GM12873 (cell line): ENCODE measurements at regions not wholly inside any gene's neighbourhood (a gene's known extent, or its start where the extent isn't known, plus 50 kb on each side); places are given as distances from the start of the nearest gene placed in this dataset.

Experiments
- TF ChIP-seq, protein P1 (sequence below): IDR thresholded peaks from 2 replicates; pipeline ENCODE4 v1.5.1; 2012; ENCODE audit warnings: low read depth, mild to moderate bottlenecking, moderate library complexity, low read length, control low read depth; ENCODE audit not compliant: insufficient read depth; ENCODE audit errors: missing control alignments

DNA sequence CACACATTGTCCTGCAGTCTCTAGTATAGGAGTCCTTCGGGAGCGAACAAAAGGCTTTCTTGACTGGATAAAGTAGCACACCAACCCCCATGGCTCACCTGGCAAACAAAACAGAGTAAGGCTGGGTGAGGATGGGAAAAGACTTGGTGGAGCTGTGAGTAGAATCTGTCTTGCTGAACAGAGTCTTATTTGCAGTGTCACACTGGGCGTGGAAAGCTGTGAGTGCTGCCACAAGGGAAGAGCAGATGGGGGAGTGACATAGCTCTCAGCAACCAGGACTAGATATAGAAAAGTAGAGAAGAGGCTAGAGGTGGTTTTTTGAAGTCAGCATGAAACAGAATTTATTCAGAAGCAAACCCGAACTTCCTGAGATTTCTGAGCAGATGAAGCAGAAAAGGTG is 137.2 kb upstream of the ESX1 start:
- TF ChIP-seq, protein P1, sequence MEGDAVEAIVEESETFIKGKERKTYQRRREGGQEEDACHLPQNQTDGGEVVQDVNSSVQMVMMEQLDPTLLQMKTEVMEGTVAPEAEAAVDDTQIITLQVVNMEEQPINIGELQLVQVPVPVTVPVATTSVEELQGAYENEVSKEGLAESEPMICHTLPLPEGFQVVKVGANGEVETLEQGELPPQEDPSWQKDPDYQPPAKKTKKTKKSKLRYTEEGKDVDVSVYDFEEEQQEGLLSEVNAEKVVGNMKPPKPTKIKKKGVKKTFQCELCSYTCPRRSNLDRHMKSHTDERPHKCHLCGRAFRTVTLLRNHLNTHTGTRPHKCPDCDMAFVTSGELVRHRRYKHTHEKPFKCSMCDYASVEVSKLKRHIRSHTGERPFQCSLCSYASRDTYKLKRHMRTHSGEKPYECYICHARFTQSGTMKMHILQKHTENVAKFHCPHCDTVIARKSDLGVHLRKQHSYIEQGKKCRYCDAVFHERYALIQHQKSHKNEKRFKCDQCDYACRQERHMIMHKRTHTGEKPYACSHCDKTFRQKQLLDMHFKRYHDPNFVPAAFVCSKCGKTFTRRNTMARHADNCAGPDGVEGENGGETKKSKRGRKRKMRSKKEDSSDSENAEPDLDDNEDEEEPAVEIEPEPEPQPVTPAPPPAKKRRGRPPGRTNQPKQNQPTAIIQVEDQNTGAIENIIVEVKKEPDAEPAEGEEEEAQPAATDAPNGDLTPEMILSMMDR, result no peak

DNA sequence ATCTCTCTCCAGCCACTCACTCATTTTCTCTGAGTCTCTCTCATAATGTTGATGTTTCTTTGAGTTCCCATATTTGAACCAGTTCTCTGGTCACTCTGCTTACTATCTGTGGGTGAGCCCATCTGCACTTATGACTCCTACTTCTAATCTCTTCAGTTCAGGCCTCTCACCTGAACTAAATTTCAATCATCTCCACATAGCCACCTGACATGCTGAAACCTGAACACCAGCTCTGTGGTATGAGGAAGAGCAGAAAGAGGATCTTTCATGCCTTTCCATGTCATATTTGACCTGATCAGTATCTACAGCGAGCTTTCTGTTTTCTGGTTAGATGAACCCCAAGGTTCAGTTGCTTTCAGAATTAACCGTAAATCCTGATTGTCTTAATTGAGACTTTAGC is 122.2 kb upstream of the ESX1 start:
- TF ChIP-seq, protein P1, result no peak

DNA sequence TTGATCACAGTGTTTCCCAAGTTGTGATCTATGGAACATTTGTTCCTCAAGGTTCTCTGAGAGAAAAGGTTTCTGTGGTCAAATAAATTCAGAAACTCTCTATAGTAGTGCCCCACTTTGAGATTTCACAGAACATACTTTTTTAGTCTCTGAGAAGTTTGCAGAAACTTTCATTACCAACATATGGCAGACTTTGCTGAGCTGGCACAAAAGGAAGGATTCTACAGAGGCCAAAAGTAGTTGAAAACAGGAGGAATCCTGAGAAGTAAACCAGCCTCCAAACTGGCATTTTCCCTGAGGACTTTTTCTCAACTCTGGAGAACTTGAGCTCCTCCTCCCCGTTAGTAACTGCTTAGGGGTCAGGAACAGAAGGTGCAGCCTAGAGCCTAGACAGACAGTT is 117.8 kb upstream of the ESX1 start:
- TF ChIP-seq, protein P1, result no peak

DNA sequence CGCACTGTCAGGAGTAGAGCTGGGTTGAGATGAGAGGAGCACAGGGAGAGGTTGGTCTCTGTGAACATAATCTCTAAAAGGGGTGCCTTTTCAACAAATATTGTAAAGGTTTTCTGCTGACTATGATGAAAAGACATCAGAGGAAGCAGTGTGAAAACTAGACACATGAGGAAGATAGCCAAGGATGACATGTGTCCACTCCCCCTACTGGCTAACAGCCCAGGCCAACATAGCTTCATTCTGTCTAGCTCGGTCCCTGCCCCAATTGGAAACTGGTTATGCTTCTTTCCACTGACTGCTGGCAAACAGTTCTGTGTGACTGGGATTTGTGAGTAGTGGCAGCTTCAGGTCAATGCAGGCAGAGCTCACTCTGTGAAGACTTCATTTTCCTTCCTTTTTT is 115.4 kb upstream of the ESX1 start:
- TF ChIP-seq, protein P1, result peak; percentile 26

DNA sequence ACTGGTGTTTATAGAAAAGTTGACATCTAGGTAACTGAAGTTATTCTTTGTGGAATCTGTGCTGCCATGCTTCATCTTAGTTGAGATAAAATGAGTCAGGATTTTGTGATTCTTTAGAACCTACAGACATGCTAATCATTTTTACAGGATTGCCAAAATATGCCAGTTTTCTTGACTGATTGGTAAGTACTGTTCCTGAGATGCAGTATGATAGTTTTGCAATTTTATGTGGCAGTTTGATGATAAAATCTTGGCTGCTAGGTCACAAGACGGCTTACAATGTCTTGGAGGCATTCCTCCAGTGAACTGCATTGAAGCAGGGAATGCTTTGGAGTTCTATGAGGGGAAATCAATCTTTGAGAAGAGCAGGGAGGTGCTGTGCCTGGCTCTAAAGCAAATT is 104.4 kb upstream of the ESX1 start:
- TF ChIP-seq, protein P1, result no peak

DNA sequence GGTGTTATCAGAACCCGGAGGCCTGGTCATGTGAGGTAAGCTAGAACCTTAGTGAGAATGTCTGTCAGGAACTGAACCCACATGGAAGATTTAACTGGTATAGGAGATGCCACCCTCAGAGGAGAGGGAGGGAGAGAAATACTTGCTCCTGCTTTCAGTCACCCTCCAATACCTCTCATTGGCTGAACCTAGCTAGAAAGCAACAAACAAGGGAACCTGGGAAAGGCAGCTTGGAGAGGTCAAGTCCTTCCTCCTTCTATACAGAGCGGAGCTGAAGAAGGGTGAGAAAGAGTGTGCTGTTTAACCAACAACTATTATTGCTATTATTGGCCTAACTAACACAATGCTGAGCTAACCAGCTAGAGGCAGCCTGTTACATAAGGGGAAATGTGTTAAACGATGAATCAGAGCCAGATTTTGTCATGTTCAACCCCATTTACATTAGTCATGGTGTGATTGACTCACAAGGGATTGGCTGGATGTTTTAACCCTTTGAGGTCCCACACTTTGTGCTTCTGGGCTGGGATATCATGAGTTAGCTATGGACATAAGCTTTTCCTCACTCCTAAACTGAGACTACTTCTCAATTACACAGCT is 96.5 kb upstream of the ESX1 start:
- TF ChIP-seq, protein P1, result no peak

DNA sequence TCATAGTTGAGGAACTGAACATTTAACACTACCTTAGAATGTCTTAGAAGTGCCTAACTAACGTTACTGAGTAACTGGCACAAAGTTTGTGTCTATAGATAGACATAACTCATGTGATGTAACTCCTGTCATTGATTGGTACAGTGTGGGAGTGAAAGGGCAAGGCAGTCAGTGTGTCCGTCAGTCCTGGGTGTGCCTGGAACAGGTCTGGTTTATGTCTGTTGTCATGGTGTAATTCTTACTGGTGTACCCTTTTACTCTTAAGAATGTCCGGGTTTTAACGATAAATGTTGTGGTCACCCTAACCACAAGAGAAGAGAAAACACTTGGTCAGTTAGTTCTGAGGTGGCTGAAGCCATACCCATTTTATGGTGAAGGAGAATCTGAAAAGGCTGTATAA is 93.1 kb upstream of the ESX1 start:
- TF ChIP-seq, protein P1, result no peak
